Hypothalamus (tissue), 51 donors: ENCODE measurements at regions not wholly inside any gene's neighbourhood (a gene's known extent, or its start where the extent isn't known, plus 50 kb on each side); places are given as distances from the start of the nearest gene placed in this dataset.
"Not testable (repeated sequence)": the region's sequence is repeated elsewhere in the genome, so short reads cannot be mapped to it uniquely, and the experiment has no call there.

Source experiments
- DNase-seq, 51 donors: peaks; one replicate each; lab custom pipeline; 2025; lab: John Stamatoyannopoulos, UW

- no peak for DNase-seq
Measured at GRCh38 chr3:124640635-124641306, 89.5 kb upstream of the UMPS start.

DNA sequence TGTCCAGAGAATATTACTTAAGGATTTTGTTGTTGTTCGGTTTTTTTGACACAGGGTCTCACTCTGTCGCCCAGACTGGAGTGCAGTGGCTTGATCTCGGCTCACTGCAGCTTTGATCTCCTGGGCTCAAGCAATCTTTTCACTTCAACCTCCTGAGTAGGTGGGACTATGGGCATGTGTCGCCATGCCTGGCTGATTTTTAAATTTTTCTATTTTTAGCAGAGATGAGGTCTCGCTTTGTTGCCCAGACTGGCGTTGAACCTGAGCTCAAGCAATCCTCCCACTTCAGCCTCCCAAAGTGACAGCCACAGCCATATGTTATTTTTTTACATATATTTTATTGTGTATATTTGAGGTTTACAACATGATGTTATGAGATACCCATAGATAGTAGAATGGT is 86.8 kb upstream of the UMPS start:
- no peak for DNase-seq

DNA sequence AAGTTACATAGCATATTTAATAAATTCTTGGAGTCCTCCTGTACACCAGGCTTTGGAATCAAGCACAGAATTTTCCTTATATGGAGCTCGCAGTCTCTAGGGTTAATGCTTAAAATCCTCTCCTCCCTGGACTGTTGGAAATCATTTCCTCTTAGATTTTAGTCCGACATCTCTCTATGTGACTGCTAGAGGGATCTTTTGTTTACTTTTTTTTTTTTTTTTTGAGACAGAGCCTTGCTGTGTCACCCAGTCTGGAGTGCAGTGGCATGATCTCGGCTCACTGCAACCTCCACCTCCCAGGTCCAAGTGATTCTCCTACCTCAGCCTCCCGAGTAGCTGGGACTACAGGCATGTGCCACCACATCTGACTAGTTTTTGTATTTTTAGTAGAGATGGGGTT is 84.1 kb upstream of the UMPS start:
- not testable (repeated sequence) for DNase-seq

- no peak for DNase-seq
Measured at GRCh38 chr3:124648551-124648950, 81.7 kb upstream of the UMPS start.

GRCh38 chr3:124650798-124651197 is 79.5 kb upstream of the UMPS start:
- DNase-seq: no peak

GRCh38 chr3:124651416-124651815 is 78.8 kb upstream of the UMPS start:
- not testable (repeated sequence) for DNase-seq

DNA sequence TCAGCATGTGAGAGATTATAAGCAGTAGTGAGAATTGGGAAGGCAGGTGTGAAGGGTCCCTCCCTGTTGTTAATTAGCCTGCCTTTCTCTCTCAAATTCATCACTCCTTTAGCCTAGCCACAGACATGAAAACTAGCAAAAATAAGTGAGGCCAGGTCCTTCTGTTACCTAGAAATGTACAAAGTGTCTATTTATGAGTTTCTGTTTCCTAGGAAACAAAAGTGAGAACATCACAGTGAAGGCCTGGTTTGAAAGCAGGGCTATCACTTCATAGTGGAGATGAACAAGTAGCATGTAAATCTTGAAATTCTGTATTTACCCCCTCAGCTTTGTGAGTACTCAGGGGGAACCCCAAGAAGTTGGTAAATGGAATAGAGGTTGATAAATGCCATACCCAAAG is 78.2 kb upstream of the UMPS start:
- no peak for DNase-seq

DNA sequence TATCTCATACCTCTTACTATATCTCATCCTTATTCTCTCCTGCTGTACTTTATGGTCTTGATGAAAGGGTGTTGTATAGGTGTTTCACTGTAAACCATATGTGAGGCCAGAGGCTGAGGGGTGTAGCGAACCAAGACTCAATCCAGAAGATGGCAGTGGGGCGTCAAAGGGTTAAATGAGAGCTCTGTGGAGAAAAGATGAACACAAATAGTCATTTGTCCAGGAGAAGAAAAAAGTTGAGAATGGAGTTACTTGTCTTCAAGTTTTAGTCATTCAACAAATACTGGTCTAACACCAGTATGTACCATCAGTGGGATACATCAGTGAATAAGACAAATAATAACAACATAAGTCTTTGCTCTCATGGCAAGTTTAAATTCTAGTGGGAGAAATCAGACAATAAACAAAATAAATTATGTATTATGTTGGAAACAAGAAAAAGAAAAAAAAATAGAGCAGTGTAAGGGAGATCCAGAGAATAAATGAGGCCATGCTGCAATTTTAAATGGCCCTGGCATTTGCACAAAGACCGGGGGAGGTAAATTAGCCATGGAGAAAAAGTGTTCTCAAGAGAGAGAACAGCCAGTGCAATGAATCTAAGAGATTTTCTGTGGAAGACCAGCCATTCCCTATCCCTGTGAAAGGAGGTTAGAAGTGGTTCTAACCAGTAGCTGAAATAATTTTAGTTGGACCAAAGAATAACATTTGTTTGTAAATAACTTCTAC is 77.0 kb upstream of the UMPS start:
- DNase-seq: peak in 1 of 51 donors; percentile 13

DNA sequence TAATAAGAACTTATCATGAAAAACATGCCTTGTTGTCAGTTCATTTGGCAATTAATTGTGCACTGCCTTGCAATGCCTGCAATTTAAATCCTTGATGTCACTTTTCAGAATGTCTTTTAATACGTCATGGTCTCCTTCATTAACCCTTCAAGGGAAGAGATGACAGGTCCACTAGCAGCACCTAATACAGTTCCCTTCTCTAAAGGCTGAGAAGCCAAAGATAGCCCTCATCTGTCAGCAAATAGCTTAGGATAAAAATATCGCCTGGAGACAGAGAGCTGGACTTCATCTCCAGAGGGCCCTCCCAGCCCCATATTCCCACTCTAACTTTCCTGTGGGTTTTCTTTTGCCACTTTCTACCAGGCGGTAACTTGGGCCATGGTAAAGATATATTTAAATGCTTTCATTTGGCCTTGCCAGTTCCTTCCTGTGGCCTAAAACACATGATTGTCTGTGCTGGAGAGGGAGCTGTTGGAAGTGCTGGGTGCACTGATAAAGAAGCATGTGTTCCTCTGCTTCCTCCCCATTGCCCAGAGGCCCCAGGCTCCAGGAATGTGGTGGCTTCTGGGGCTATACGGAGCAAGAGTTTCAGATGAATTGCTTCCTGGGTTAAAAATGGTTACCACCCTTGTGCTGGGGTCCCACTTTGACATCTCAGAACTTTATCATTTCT is 76.3 kb upstream of the UMPS start:
- no peak for DNase-seq

DNA sequence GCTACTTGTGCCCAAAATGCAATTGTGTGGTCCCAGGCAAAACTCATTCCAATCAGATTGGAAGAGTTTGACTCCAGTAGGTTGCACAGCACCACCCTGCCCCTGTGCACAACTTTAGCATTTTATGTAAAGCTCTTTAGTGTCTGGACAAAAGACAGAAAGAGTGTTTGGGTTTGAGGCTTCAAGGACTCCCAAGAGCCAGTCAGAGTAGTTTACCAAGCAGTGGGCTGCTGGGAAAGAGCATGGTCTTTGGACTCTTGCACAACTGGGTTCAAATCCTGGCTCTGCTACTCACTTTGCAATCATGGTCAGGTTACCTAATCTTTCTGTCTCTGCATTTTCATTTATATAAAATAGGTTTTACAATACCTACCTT is 75.8 kb upstream of the UMPS start:
- no peak for DNase-seq

GRCh38 chr3:124656531-124656930 is 73.7 kb upstream of the UMPS start:
- DNase-seq: no peak

- no peak for DNase-seq
Measured at GRCh38 chr3:124657138-124657537, 73.1 kb upstream of the UMPS start.

DNA sequence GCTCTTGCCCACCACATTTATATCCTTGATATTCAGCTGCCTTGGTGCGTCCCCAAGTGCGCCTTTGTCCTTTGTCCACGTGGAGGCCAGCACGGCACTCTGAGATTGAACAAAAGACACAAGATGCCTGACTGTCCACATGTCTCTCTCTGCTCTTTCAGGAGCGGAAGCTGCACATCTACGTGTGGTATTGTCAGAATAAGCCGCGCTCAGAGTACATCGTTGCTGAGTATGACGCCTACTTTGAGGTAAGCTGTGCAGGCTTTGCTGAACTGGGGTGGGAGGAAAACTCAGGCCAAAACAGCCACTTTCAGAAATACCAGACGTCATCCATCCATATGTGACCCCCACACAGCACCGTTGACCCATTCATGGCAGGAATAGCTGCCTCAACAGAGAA is 72.0 kb upstream of the UMPS start:
- no peak for DNase-seq

DNA sequence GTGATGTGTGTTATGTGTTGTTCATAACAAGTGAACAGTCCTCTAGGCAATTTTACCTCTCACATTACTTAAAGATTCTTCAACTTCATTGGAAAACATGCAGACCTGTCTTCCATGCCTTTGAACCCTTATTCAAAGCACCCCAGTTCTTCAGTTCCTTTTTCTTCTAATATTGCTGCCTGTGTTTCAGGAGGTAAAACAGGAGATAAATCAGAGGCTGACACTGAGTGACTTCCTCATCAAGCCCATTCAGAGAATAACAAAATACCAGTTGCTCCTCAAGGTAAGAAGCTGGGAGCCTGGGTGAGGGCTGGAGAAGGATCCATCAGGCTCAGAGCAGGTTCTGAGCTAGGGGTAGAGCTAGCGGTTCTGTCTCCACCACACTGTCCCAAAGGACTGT is 71.1 kb upstream of the UMPS start:
- DNase-seq: no peak

- DNase-seq: peak in 1 of 51 donors; percentile 10
Measured at GRCh38 chr3:124660599-124660998, 69.7 kb upstream of the UMPS start.

DNA sequence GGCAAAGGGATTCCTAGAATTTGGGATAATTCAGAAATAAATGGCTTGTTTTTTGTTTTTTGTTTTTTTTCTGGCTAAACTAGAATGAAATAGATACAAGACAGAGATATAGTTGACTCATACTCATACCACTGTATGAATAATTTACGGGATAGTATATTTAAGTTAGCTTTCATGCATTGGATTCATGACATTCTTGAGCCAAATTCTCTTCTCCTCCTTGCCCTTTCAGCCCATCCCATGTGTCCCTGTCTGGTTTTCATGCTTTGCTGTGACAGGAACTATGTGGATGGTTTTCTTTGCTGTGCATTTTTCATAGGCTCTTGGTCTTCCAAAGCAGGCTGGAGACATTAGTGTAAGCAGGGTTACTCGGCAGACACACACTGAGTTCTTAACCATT is 66.6 kb upstream of the UMPS start:
- DNase-seq: no peak

GRCh38 chr3:124664804-124665203 is 65.4 kb upstream of the UMPS start:
- no peak for DNase-seq

- no peak for DNase-seq
Measured at GRCh38 chr3:124666067-124666466, 64.2 kb upstream of the UMPS start.

DNA sequence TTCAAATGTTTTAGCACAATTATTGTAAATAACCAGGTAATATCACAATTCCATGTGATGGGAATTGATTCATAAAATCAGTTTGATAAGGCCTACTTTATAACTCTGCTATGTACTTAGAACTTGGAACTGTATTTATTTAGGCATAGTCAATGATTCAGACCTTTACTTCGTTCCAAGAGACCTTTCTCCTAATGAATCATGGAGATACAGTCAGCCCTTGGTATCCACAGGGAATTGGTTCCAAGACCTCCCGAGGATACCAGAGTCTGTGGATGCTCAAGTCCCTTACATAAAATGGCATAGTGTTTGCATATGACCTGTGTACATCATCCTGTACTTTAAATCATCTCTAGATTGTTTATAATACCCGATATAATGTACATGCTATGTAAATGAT is 60.8 kb upstream of the UMPS start:
- no peak for DNase-seq

- DNase-seq: no peak
Measured at GRCh38 chr3:124671106-124671505, 59.1 kb upstream of the UMPS start.

DNA sequence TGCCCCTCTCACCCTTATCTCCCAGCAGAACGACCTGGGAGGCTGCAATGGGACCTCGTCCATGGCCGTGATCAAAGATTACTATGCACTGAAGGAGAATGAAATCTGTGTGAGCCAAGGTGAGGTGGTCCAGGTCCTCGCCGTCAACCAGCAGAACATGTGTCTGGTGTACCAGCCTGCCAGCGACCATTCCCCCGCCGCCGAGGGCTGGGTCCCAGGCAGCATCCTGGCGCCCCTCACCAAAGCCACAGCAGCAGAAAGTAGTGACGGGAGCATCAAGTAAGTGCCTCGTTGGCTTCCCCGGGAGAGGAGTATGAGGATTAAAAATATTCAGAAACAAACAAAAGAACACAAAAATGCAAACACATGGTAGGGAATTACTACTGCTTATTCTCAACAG is 55.9 kb upstream of the UMPS start:
- no peak for DNase-seq

DNA sequence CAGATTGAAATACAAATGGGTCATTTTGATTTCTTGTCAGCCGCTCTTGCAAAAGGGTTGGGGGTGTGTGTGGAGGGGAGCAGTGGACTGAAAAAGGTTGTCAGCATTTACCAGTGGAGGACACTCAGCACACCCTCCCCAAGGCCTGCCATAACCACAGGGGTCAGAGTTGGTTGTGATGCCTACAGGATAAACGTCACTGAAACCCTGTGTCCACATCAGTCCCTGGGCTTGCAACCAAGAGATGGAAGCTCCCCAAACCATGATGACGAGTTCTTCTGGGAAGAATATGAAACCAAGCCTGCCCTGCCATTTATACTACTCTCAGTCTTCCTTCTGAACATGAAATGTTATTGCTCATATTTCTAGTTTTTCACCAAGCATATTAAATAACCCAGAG is 54.0 kb upstream of the UMPS start:
- DNase-seq: no peak
